ENCODE measurements at regions not wholly inside any gene's neighbourhood (a gene's known extent, or its start where the extent isn't known, plus 50 kb on each side); places are given as distances from the start of the nearest gene placed in this dataset.

DNA sequence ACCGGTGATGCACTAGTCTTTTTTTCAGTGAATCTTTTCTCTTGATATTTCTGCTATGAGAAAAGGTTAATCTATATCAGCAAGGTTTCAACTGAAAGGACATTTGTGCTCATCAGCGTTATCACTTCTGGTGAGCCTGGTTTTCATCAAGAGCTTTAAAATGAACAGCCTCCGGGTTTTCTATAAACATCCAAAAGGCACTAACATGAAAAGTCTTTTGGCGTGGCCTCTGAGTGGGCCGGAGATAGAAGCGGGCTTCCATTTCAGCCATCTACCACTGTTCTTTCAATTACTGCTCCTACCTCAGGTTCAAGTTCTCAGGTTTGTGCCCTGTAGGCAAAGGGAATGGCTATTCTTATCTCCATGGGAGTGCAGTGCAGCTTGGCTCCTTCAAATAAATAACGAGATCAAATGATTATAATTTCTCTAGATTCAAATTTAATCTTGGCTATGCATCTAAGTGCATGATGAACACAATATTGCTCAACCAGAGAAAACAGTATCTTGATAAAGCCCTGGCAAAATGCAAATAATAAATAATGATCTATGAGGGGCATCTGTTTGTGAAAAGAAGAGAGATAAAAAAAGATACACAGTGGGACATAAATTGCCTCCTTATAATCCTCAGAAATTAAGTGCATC is 314.8 kb downstream of the CDH2 start:
- no peak overlapping the region for H3K9ac ChIP-seq (ENCODE audit: low read depth, low read length)
- H2BK15ac ChIP-seq (ENCODE audit: low read depth, low read length) = no peak overlapping the region
- H3K4me3 ChIP-seq (ENCODE audit: insufficient read depth, low read depth, low read length) = no peak overlapping the region
- CTCF ChIA-PET = no interaction called here
- no peaks in the 10 kb centered on the region for H3K79me1 ChIP-seq (ENCODE audit: low read depth in 1 of 2, low read length in 2 of 2)
- dilution Hi-C loops (cut with HindIII; ENCODE audit: low sequenced_read_pairs, unreplicated experiment) = no loop called here
- WGBS, 2 experiments (ENCODE audit: extremely low coverage in 2 of 2, insufficient read length in 1 of 2) = no CpG with 5 or more reads among the region's 7 CpGs
- no peak overlapping the region for H4K5ac ChIP-seq (ENCODE audit: low read depth, low read length)
- intact Hi-C loops (cut with micrococcal nuclease) = no loop called here
- H3K23ac ChIP-seq (ENCODE audit: low read depth, low read length) = no peak overlapping the region
- no peak overlapping the region for H3K4me2 ChIP-seq (ENCODE audit: low read depth, low read length)
- no peak overlapping the region for H3K14ac ChIP-seq (replicated peaks; ENCODE audit: low read depth, low read length)
- BruUV-seq (replicated peaks) = no TSS peak
- no peak overlapping the region for H4K8ac ChIP-seq (ENCODE audit: low read depth in 2 of 2, low read length in 2 of 2)
- H4K20me1 ChIP-seq (ENCODE audit: insufficient read depth, low read length) = no peaks in the 10 kb centered on the region
- H3K9me1 ChIP-seq (ENCODE audit: insufficient read depth, low read length) = no peaks in the 10 kb centered on the region
- in situ Hi-C loops (cut with MboI; ENCODE audit: low sequenced_read_pairs) = no loop called here
- POLR2A ChIA-PET (ENCODE audit: unreplicated experiment) = no interaction called here
- no peak overlapping the region for H3K4ac ChIP-seq (ENCODE audit: low read depth, low read length)
- no peak for DNase-seq
- H3K9me3 ChIP-seq (ENCODE audit: control insufficient read depth, insufficient read depth, low read length) = no peaks in the 10 kb centered on the region
- H3K18ac ChIP-seq (ENCODE audit: low read depth, low read length) = no peak overlapping the region
- no peak overlapping the region for H2BK5ac ChIP-seq (ENCODE audit: low read depth, low read length, poor library complexity, severe bottlenecking)
- H3K27me3 ChIP-seq (ENCODE audit: control insufficient read depth, insufficient read depth, low read length) = no peaks in the 10 kb centered on the region
- H2BK20ac ChIP-seq (ENCODE audit: low read depth, low read length) = no peak overlapping the region
- no peak overlapping the region for H3K27ac ChIP-seq (ENCODE audit: insufficient read depth, low read length)
- no peak for TF ChIP-seq RFX5 (IDR thresholded peaks at IDR 0.05; ENCODE audit: low read depth, low read length)
- TF ChIP-seq POLR2A (IDR thresholded peaks at IDR 0.05; ENCODE audit: low read depth, low read length) = no peak
- no peak for TF ChIP-seq CHD1 (IDR thresholded peaks at IDR 0.05; ENCODE audit: low read depth, low read length)
- TF ChIP-seq MAFK (IDR thresholded peaks at IDR 0.05; ENCODE audit: low read depth, low read length) = no peak
- TF ChIP-seq, protein P1, sequence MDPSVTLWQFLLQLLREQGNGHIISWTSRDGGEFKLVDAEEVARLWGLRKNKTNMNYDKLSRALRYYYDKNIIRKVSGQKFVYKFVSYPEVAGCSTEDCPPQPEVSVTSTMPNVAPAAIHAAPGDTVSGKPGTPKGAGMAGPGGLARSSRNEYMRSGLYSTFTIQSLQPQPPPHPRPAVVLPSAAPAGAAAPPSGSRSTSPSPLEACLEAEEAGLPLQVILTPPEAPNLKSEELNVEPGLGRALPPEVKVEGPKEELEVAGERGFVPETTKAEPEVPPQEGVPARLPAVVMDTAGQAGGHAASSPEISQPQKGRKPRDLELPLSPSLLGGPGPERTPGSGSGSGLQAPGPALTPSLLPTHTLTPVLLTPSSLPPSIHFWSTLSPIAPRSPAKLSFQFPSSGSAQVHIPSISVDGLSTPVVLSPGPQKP (IDR thresholded peaks at IDR 0.05; ENCODE audit: borderline replicate concordance, low read depth, low read length) = no peak
- no peak for TF ChIP-seq MAZ (IDR thresholded peaks at IDR 0.05; ENCODE audit: borderline replicate concordance, low read depth, low read length)
- H4K91ac ChIP-seq (ENCODE audit: insufficient read depth, low read depth, low read length) = no peak overlapping the region
- no peak overlapping the region for H2AK9ac ChIP-seq (replicated peaks; ENCODE audit: low read depth, low read length, poor library complexity)
- H3K56ac ChIP-seq (ENCODE audit: extremely low read depth, insufficient read depth, low read length) = no peak overlapping the region
- no peak overlapping the region for H2BK120ac ChIP-seq (ENCODE audit: low read depth, low read length)
- H3K4me1 ChIP-seq (ENCODE audit: control insufficient read depth, insufficient read depth, low read length) = no peaks in the 10 kb centered on the region
- H3K36me3 ChIP-seq (ENCODE audit: control insufficient read depth, insufficient read depth, low read length) = no peaks in the 10 kb centered on the region
- H2AK5ac ChIP-seq (ENCODE audit: low read depth, low read length) = no peak overlapping the region
- no peak overlapping the region for H2AFZ ChIP-seq (replicated peaks; ENCODE audit: low read length, poor library complexity)
- no peak for ATAC-seq (ENCODE audit: low read depth)
